ENCODE measurements at regions not wholly inside any gene's neighbourhood (a gene's known extent, or its start where the extent isn't known, plus 50 kb on each side); places are given as distances from the start of the nearest gene placed in this dataset.

- no peak for TF ChIP-seq CTCF (IDR thresholded peaks at IDR 0.05; ENCODE audit: insufficient read depth, missing control alignments)
- no peak for DNase-seq (ENCODE audit: insufficient read length, low spot score)
- no peak for FAIRE-seq
These were observed 169.2 kb upstream of the SLC30A5 start for GRCh38 chr5:68924481-68925145.

GRCh38 chr5:68928617-68929302 is 165.1 kb upstream of the SLC30A5 start:
- TF ChIP-seq CTCF (IDR thresholded peaks at IDR 0.05; ENCODE audit: insufficient read depth, missing control alignments), result no peak
- FAIRE-seq, result no peak

GRCh38 chr5:68930139-68930538 is 163.7 kb upstream of the SLC30A5 start:
- FAIRE-seq, result no peak
- no peak for TF ChIP-seq CTCF (IDR thresholded peaks at IDR 0.05; ENCODE audit: insufficient read depth, missing control alignments)
- DNase-seq (ENCODE audit: insufficient read length, low spot score), result no peak

More at GRCh38 chr5:68928617-68929302, 165.1 kb upstream of the SLC30A5 start:
- DNase-seq (ENCODE audit: insufficient read length, low spot score), result no peak

- DNase-seq (ENCODE audit: insufficient read length, low spot score) (no peak), FAIRE-seq (no peak)
- no peak for TF ChIP-seq CTCF (IDR thresholded peaks at IDR 0.05; ENCODE audit: insufficient read depth, missing control alignments)
These were observed 160.9 kb upstream of the SLC30A5 start for GRCh38 chr5:68932830-68933434.

- FAIRE-seq, result no peak
- DNase-seq (ENCODE audit: insufficient read length, low spot score), result no peak
- no peak for TF ChIP-seq CTCF (IDR thresholded peaks at IDR 0.05; ENCODE audit: insufficient read depth, missing control alignments)
These were observed 151.6 kb upstream of the SLC30A5 start for GRCh38 chr5:68942169-68942568.

GRCh38 chr5:68946728-68947127 is 147.1 kb upstream of the SLC30A5 start:
- FAIRE-seq (no peak), DNase-seq (ENCODE audit: insufficient read length, low spot score) (no peak)
- no peak for TF ChIP-seq CTCF (IDR thresholded peaks at IDR 0.05; ENCODE audit: insufficient read depth, missing control alignments)

- FAIRE-seq, result no peak
- DNase-seq (ENCODE audit: insufficient read length, low spot score), result no peak
- TF ChIP-seq CTCF (IDR thresholded peaks at IDR 0.05; ENCODE audit: insufficient read depth, missing control alignments), result no peak
These were observed 145.8 kb upstream of the SLC30A5 start for GRCh38 chr5:68947986-68948385.

Measured in D721Med (cell line).